Psoas muscle (tissue), 7 donors: ENCODE measurements at regions not wholly inside any gene's neighbourhood (a gene's known extent, or its start where the extent isn't known, plus 50 kb on each side); places are given as distances from the start of the nearest gene placed in this dataset.
"Not testable (repeated sequence)": the region's sequence is repeated elsewhere in the genome, so short reads cannot be mapped to it uniquely, and the experiment has no call there.

Source experiments
- ATAC-seq, 4 donors: fragments of 200-7000 bp; cut with Tn5 transposase; one replicate each; pipeline ENCODE4 v1.9.1; 2020; ENCODE audit warnings: moderate library complexity in 3 of 4, mild to moderate bottlenecking in 2 of 4
- DNase-seq, 2 donors: peaks; one replicate each; pipeline ENCODE4 v3.0.0-alpha.2; 2020
- H3K27ac ChIP-seq: fragments of 200-600 bp; one replicate; pipeline ENCODE4 v1.8.0; 2022
- H3K27me3 ChIP-seq, 3 donors: fragments of 200-600 bp in 1 of 3; one replicate each; pipeline versions ENCODE4 v1.6.1 to v1.8.0; 2013 to 2022; ENCODE audit warnings: low read length in 2 of 3, mild to moderate bottlenecking in 2 of 3, moderate library complexity in 1 of 3; ENCODE audit not compliant: insufficient read depth in 3 of 3
- H3K36me3 ChIP-seq, 2 donors: fragments of 200-600 bp in 1 of 2; one replicate each; pipeline versions ENCODE4 v1.6.1 to v1.8.0; 2013 to 2022; ENCODE audit warnings: low read depth in 1 of 2, mild to moderate bottlenecking in 1 of 2, moderate library complexity in 1 of 2; ENCODE audit not compliant: insufficient read depth in 1 of 2
- H3K4me1 ChIP-seq: fragments of 200-600 bp; one replicate; pipeline ENCODE4 v1.8.0; 2022
- H3K4me3 ChIP-seq: fragments of 200-600 bp; one replicate; pipeline ENCODE4 v1.8.0; 2022; ENCODE audit warnings: mild to moderate bottlenecking
- H3K9me3 ChIP-seq: fragments of 200-600 bp; one replicate; pipeline ENCODE4 v1.8.0; 2022
- CTCF ChIP-seq: fragments of 200-600 bp; IDR thresholded peaks from one replicate; pipeline ENCODE4 v1.8.0; 2022; ENCODE audit warnings: antibody characterized with exemption
- WGBS, 3 donors: extraction: QIAGEN DNeasy Blood & Tissue Kit; methylation state at CpG; one replicate each; pipeline versions ENCODE4 v1.1.6 to v1.1.7; 2013; 5-methylcytosine and 5-hydroxymethylcytosine counted together
- intact Hi-C, 2 donors: fragments of 100-400 bp; cut with DNase I; formaldehyde crosslinking; loops; one replicate each; pipeline versions ENCODE4 v1.11.0 to v1.14.2; 2022
- donor health status: healthy with polysubstance abuse.
- donor health status: DM: no; HTN: no; CAD: no; lungs with moderate emphysema.
- donor health status: Bipolar disorder and iron deficiency.
- donor health status: healthy.
- donor health status: DM: yes; HTN: yes; CAD: no.
- donor health status: DM: no; HTN: no; CAD: no.
- donor health status: DM: yes; HTN: yes; CAD: no.

GRCh38 chr13:111437856-111438547 lies 117.6 kb downstream of the TEX29 start:
- WGBS, 3 donors: 78 to 85% (median 84%) methylated on average over 26 of the region's 26 CpGs
- H3K36me3 ChIP-seq: no peaks in the 10 kb centered on the region
- H3K27ac ChIP-seq: no peak overlapping the region
- ATAC-seq (no peak), DNase-seq (no peak)
- H3K4me1 ChIP-seq: no peaks in the 10 kb centered on the region
- H3K9me3 ChIP-seq: no peaks in the 10 kb centered on the region
- H3K4me3 ChIP-seq: no peak overlapping the region
- intact Hi-C loops: no loop called here
- no peak for TF ChIP-seq CTCF
- peaks cover 0 to 1% (median 0%) of the 10 kb centered on the region in 3 donors for H3K27me3 ChIP-seq

GRCh38 chr13:111440492-111440891 lies 120.0 kb downstream of the TEX29 start:
- DNase-seq, H3K4me3 ChIP-seq, H3K36me3 ChIP-seq, H3K27ac ChIP-seq, H3K4me1 ChIP-seq, intact Hi-C loops, H3K9me3 ChIP-seq, H3K27me3 ChIP-seq, ATAC-seq: not testable (repeated sequence)
- WGBS, 3 donors: 76 to 90% (median 82%) methylated on average over 1 of the region's 1 CpG

- H3K9me3 ChIP-seq: no peaks in the 10 kb centered on the region
- TF ChIP-seq CTCF: no peak
- H3K4me1 ChIP-seq: no peaks in the 10 kb centered on the region
- intact Hi-C loops: no loop called here
- no peak for DNase-seq
- H3K4me3 ChIP-seq: no peak overlapping the region
- H3K27me3 ChIP-seq: peaks cover 0 to 13% (median 0%) of the 10 kb centered on the region in 3 donors
- 74 to 83% (median 76%) methylated on average over 2 of the region's 2 CpGs for WGBS, 3 donors
- no peaks in the 10 kb centered on the region for H3K36me3 ChIP-seq
- no peak for ATAC-seq
- H3K27ac ChIP-seq: no peak overlapping the region
Measured at GRCh38 chr13:111443981-111444380, 123.5 kb downstream of the TEX29 start.

GRCh38 chr13:111448504-111448903 lies 128.1 kb downstream of the TEX29 start:
- WGBS, 3 donors: 74 to 81% (median 76%) methylated on average over 6 to 7 of the region's 7 CpGs

GRCh38 chr13:111449041-111449440 lies 128.6 kb downstream of the TEX29 start:
- DNase-seq (no peak), ATAC-seq (no peak)
- no peak for TF ChIP-seq CTCF
- Histone ChIP-seq H3K27ac (no peak overlapping the region), H3K4me1 (no peaks in the 10 kb centered on the region), H3K9me3 (peaks cover 9% of the 10 kb centered on the region), H3K27me3 (peaks cover 0 to 12% (median 7%) of the 10 kb centered on the region in 3 donors), H3K4me3 (no peak overlapping the region), H3K36me3 (no peaks in the 10 kb centered on the region)
- 61 to 79% (median 74%) methylated on average over 7 of the region's 7 CpGs for WGBS, 3 donors
- intact Hi-C loops: no loop called here

More at GRCh38 chr13:111448504-111448903, 128.1 kb downstream of the TEX29 start:
- no peak for TF ChIP-seq CTCF
- Histone ChIP-seq H3K27me3 (peaks cover 0 to 12% (median 7%) of the 10 kb centered on the region in 3 donors), H3K4me1 (no peaks in the 10 kb centered on the region), H3K36me3 (no peaks in the 10 kb centered on the region), H3K27ac (no peak overlapping the region), H3K4me3 (no peak overlapping the region), H3K9me3 (peaks cover 4% of the 10 kb centered on the region)
- ATAC-seq (no peak), DNase-seq (no peak)
- intact Hi-C loops: no loop called here
